ENCODE measurements at regions not wholly inside any gene's neighbourhood (a gene's known extent, or its start where the extent isn't known, plus 50 kb on each side); places are given as distances from the start of the nearest gene placed in this dataset.

- no peak overlapping the region for H3K4me3 ChIP-seq (ENCODE audit: low read length)
- peaks cover 7% of the 10 kb centered on the region for H3K9me3 ChIP-seq (ENCODE audit: control insufficient read depth, low read depth, low read length)
- no CpG with 5 or more reads among the region's 13 CpGs for WGBS (ENCODE audit: insufficient coverage, low lambda C conversion rate)
- H3K4me1 ChIP-seq (ENCODE audit: control insufficient read depth, insufficient read depth, low read length) = no peaks in the 10 kb centered on the region
- no peaks in the 10 kb centered on the region for H3K27me3 ChIP-seq (ENCODE audit: control insufficient read depth, insufficient read depth, low read length)
- H3K27ac ChIP-seq (ENCODE audit: low read length) = no peak overlapping the region
- no peak for DNase-seq
- H3K36me3 ChIP-seq (ENCODE audit: control insufficient read depth, insufficient read depth, low read length) = no peaks in the 10 kb centered on the region
These were observed 584.3 kb upstream of the ADAMTS16 start for GRCh38 chr5:4555725-4556285.

GRCh38 chr5:4561403-4561802, 578.7 kb upstream of the ADAMTS16 start:
- no peak overlapping the region for H3K27ac ChIP-seq (ENCODE audit: low read length)
- no peak overlapping the region for H3K4me3 ChIP-seq (ENCODE audit: low read length)
- H3K27me3 ChIP-seq (ENCODE audit: control insufficient read depth, insufficient read depth, low read length) = no peaks in the 10 kb centered on the region
- no peaks in the 10 kb centered on the region for H3K4me1 ChIP-seq (ENCODE audit: control insufficient read depth, insufficient read depth, low read length)
- 50% methylated on average over 2 of the region's 4 CpGs for WGBS (ENCODE audit: insufficient coverage, low lambda C conversion rate)
- no peaks in the 10 kb centered on the region for H3K36me3 ChIP-seq (ENCODE audit: control insufficient read depth, insufficient read depth, low read length)
- H3K9me3 ChIP-seq (ENCODE audit: control insufficient read depth, low read depth, low read length) = peaks cover 3% of the 10 kb centered on the region
- DNase-seq = no peak

- DNase-seq = no peak
- no CpG with 5 or more reads among the region's 4 CpGs for WGBS (ENCODE audit: insufficient coverage, low lambda C conversion rate)
- no peak overlapping the region for H3K27ac ChIP-seq (ENCODE audit: low read length)
- H3K4me1 ChIP-seq (ENCODE audit: control insufficient read depth, insufficient read depth, low read length) = no peaks in the 10 kb centered on the region
- peaks cover 3% of the 10 kb centered on the region for H3K9me3 ChIP-seq (ENCODE audit: control insufficient read depth, low read depth, low read length)
- no peaks in the 10 kb centered on the region for H3K27me3 ChIP-seq (ENCODE audit: control insufficient read depth, insufficient read depth, low read length)
- no peak overlapping the region for H3K4me3 ChIP-seq (ENCODE audit: low read length)
- no peaks in the 10 kb centered on the region for H3K36me3 ChIP-seq (ENCODE audit: control insufficient read depth, insufficient read depth, low read length)
These were observed 576.7 kb upstream of the ADAMTS16 start for GRCh38 chr5:4563400-4563799.

- Histone ChIP-seq H3K27me3 (ENCODE audit: control insufficient read depth, insufficient read depth, low read length) (no peaks in the 10 kb centered on the region), H3K9me3 (ENCODE audit: control insufficient read depth, low read depth, low read length) (no peaks in the 10 kb centered on the region), H3K27ac (ENCODE audit: low read length) (no peak overlapping the region), H3K36me3 (ENCODE audit: control insufficient read depth, insufficient read depth, low read length) (no peaks in the 10 kb centered on the region), H3K4me3 (ENCODE audit: low read length) (no peak overlapping the region), H3K4me1 (ENCODE audit: control insufficient read depth, insufficient read depth, low read length) (no peaks in the 10 kb centered on the region)
- DNase-seq = no peak
- WGBS (ENCODE audit: insufficient coverage, low lambda C conversion rate) = 100% methylated on average over 1 of the region's 5 CpGs
These were observed 569.8 kb upstream of the ADAMTS16 start for GRCh38 chr5:4570047-4570995.

GRCh38 chr5:4571248-4571948, 568.7 kb upstream of the ADAMTS16 start:
- no peaks in the 10 kb centered on the region for H3K4me1 ChIP-seq (ENCODE audit: control insufficient read depth, insufficient read depth, low read length)
- DNase-seq = no peak

GRCh38 chr5:4572311-4573100, 567.6 kb upstream of the ADAMTS16 start:
- Histone ChIP-seq H3K4me1 (ENCODE audit: control insufficient read depth, insufficient read depth, low read length) (no peaks in the 10 kb centered on the region), H3K27me3 (ENCODE audit: control insufficient read depth, insufficient read depth, low read length) (no peaks in the 10 kb centered on the region), H3K27ac (ENCODE audit: low read length) (no peak overlapping the region), H3K9me3 (ENCODE audit: control insufficient read depth, low read depth, low read length) (no peaks in the 10 kb centered on the region), H3K36me3 (ENCODE audit: control insufficient read depth, insufficient read depth, low read length) (no peaks in the 10 kb centered on the region), H3K4me3 (ENCODE audit: low read length) (no peak overlapping the region)
- no peak for DNase-seq
- WGBS (ENCODE audit: insufficient coverage, low lambda C conversion rate) = 93% methylated on average over 6 of the region's 6 CpGs

More at GRCh38 chr5:4571248-4571948, 568.7 kb upstream of the ADAMTS16 start:
- 93% methylated on average over 4 of the region's 7 CpGs for WGBS (ENCODE audit: insufficient coverage, low lambda C conversion rate)
- Histone ChIP-seq H3K27me3 (ENCODE audit: control insufficient read depth, insufficient read depth, low read length) (no peaks in the 10 kb centered on the region), H3K27ac (ENCODE audit: low read length) (no peak overlapping the region), H3K36me3 (ENCODE audit: control insufficient read depth, insufficient read depth, low read length) (no peaks in the 10 kb centered on the region), H3K9me3 (ENCODE audit: control insufficient read depth, low read depth, low read length) (no peaks in the 10 kb centered on the region), H3K4me3 (ENCODE audit: low read length) (no peak overlapping the region)

GRCh38 chr5:4575608-4576007, 564.5 kb upstream of the ADAMTS16 start:
- Histone ChIP-seq H3K27me3 (ENCODE audit: control insufficient read depth, insufficient read depth, low read length) (no peaks in the 10 kb centered on the region), H3K4me3 (ENCODE audit: low read length) (no peak overlapping the region), H3K9me3 (ENCODE audit: control insufficient read depth, low read depth, low read length) (peaks cover under 1% of the 10 kb centered on the region), H3K4me1 (ENCODE audit: control insufficient read depth, insufficient read depth, low read length) (no peaks in the 10 kb centered on the region), H3K27ac (ENCODE audit: low read length) (no peak overlapping the region), H3K36me3 (ENCODE audit: control insufficient read depth, insufficient read depth, low read length) (no peaks in the 10 kb centered on the region)
- no CpG with 5 or more reads among the region's 4 CpGs for WGBS (ENCODE audit: insufficient coverage, low lambda C conversion rate)
- DNase-seq = no peak

GRCh38 chr5:4576161-4576748, 563.9 kb upstream of the ADAMTS16 start:
- H3K9me3 ChIP-seq (ENCODE audit: control insufficient read depth, low read depth, low read length) = peaks cover 7% of the 10 kb centered on the region
- no peaks in the 10 kb centered on the region for H3K27me3 ChIP-seq (ENCODE audit: control insufficient read depth, insufficient read depth, low read length)
- 69% methylated on average over 2 of the region's 4 CpGs for WGBS (ENCODE audit: insufficient coverage, low lambda C conversion rate)
- H3K27ac ChIP-seq (ENCODE audit: low read length) = no peak overlapping the region
- H3K4me3 ChIP-seq (ENCODE audit: low read length) = no peak overlapping the region
- no peak for DNase-seq
- no peaks in the 10 kb centered on the region for H3K4me1 ChIP-seq (ENCODE audit: control insufficient read depth, insufficient read depth, low read length)
- H3K36me3 ChIP-seq (ENCODE audit: control insufficient read depth, insufficient read depth, low read length) = no peaks in the 10 kb centered on the region

- Histone ChIP-seq H3K4me3 (ENCODE audit: low read length) (no peak overlapping the region), H3K4me1 (ENCODE audit: control insufficient read depth, insufficient read depth, low read length) (no peaks in the 10 kb centered on the region), H3K27me3 (ENCODE audit: control insufficient read depth, insufficient read depth, low read length) (no peaks in the 10 kb centered on the region), H3K36me3 (ENCODE audit: control insufficient read depth, insufficient read depth, low read length) (no peaks in the 10 kb centered on the region), H3K27ac (ENCODE audit: low read length) (no peak overlapping the region), H3K9me3 (ENCODE audit: control insufficient read depth, low read depth, low read length) (peaks cover 8% of the 10 kb centered on the region)
- no peak for DNase-seq
- no CpG with 5 or more reads among the region's 14 CpGs for WGBS (ENCODE audit: insufficient coverage, low lambda C conversion rate)
These were observed 563.2 kb upstream of the ADAMTS16 start for GRCh38 chr5:4576908-4577307.
